Smooth muscle cell (in vitro differentiated cells): ENCODE measurements at regions not wholly inside any gene's neighbourhood (a gene's known extent, or its start where the extent isn't known, plus 50 kb on each side); places are given as distances from the start of the nearest gene placed in this dataset.

Source experiments
- DNase-seq: peaks from one replicate; lab custom pipeline; 2025; ENCODE audit not compliant: unreplicated experiment; lab: John Stamatoyannopoulos, UW
- H2AFZ ChIP-seq: fragments of 200-600 bp; sonication (generic); 2 replicates; pipeline ENCODE4 v1.6.0; 2016; ENCODE audit warnings: antibody characterized with exemption, low read depth, mild to moderate bottlenecking
- H3F3A ChIP-seq: fragments of 200-600 bp; sonication (generic); 2 replicates; pipeline ENCODE4 v1.6.0; 2017; ENCODE audit warnings: antibody characterized with exemption, low read depth
- H3K27ac ChIP-seq: fragments of 200-600 bp; sonication (generic); 2 replicates; pipeline ENCODE4 v1.5.1; 2016; ENCODE audit warnings: low read depth, mild to moderate bottlenecking
- H3K27me3 ChIP-seq: fragments of 200-600 bp; sonication (generic); 2 replicates; pipeline ENCODE4 v1.6.1; 2016; ENCODE audit warnings: low read depth, mild to moderate bottlenecking
- H3K36me3 ChIP-seq: fragments of 200-600 bp; sonication (generic); 2 replicates; pipeline ENCODE4 v1.5.1; 2016; ENCODE audit warnings: low read depth
- H3K4me1 ChIP-seq: fragments of 200-600 bp; sonication (generic); 2 replicates; pipeline ENCODE4 v1.5.1; 2016; ENCODE audit warnings: low read depth
- H3K4me2 ChIP-seq: fragments of 200-600 bp; sonication (generic); 2 replicates; pipeline ENCODE4 v1.6.0; 2016; ENCODE audit warnings: mild to moderate bottlenecking
- H3K4me3 ChIP-seq: fragments of 200-600 bp; sonication (generic); 2 replicates; pipeline ENCODE4 v1.5.1; 2016; ENCODE audit warnings: mild to moderate bottlenecking
- H3K79me2 ChIP-seq: fragments of 200-600 bp; sonication (generic); 2 replicates; pipeline ENCODE4 v1.6.0; 2016; ENCODE audit warnings: low read depth, mild to moderate bottlenecking
- H3K9ac ChIP-seq: fragments of 200-600 bp; sonication (generic); 2 replicates; pipeline ENCODE4 v1.6.0; 2016; ENCODE audit warnings: low read depth
- H3K9me3 ChIP-seq: fragments of 200-600 bp; sonication (generic); replicated peaks from 2 replicates; pipeline ENCODE4 v1.5.1; 2016; ENCODE audit warnings: low read depth
- H4K20me1 ChIP-seq: fragments of 200-600 bp; sonication (generic); 2 replicates; pipeline ENCODE4 v1.6.0; 2016; ENCODE audit warnings: low read depth
- CTCF ChIP-seq: fragments of 200-600 bp; sonication (generic); IDR thresholded peaks from 2 replicates; pipeline ENCODE4 v1.5.1; 2017; ENCODE audit warnings: borderline replicate concordance, mild to moderate bottlenecking, antibody characterized with exemption; ENCODE audit not compliant: insufficient read depth, poor library complexity, severe bottlenecking
- WGBS: methylation state at CpG from one replicate; pipeline ENCODE4 v1.1.7; 2016; ENCODE audit warnings: low lambda C conversion rate; 5-methylcytosine and 5-hydroxymethylcytosine counted together

- no peak overlapping the region for H3K4me3 ChIP-seq
- H3K27ac ChIP-seq = no peak overlapping the region
- no peaks in the 10 kb centered on the region for H3K36me3 ChIP-seq
- no peak for DNase-seq
- no peak for TF ChIP-seq CTCF
- H3K79me2 ChIP-seq = no peaks in the 10 kb centered on the region
- no peak overlapping the region for H2AFZ ChIP-seq
- no peaks in the 10 kb centered on the region for H3K9me3 ChIP-seq
- H3F3A ChIP-seq = no peaks in the 10 kb centered on the region
- 77% methylated on average over 6 of the region's 6 CpGs for WGBS
- no peaks in the 10 kb centered on the region for H3K27me3 ChIP-seq
- H3K4me1 ChIP-seq = no peaks in the 10 kb centered on the region
- H4K20me1 ChIP-seq = no peaks in the 10 kb centered on the region
- H3K4me2 ChIP-seq = no peak overlapping the region
- no peak overlapping the region for H3K9ac ChIP-seq
These were observed 356.3 kb upstream of the CAMK1G start for GRCh38 chr1:209227171-209227570.

DNA sequence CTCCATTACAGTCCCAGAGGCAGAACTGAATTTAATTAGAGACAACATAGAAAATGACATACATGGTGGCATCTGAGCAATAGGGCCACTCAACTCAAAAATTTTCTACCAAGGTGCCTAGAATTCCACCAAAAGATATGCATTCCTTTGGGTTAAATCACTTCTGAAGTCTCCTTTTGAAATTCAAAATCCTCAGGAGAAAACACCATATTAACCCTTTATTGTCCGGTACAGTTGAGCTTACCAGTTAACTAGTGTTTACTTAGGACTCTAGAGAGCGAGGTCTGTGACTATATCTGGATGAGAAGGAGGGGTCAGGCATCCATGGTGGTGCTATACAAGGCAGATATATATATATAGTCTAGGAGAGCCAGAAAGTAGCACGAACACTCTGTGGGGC, 355.6 kb upstream of the CAMK1G start:
- no peak overlapping the region for H3K27ac ChIP-seq
- H3K4me2 ChIP-seq = no peak overlapping the region
- no peaks in the 10 kb centered on the region for H3K27me3 ChIP-seq
- H3F3A ChIP-seq = no peaks in the 10 kb centered on the region
- 78% methylated on average over 3 of the region's 3 CpGs for WGBS
- no peaks in the 10 kb centered on the region for H3K4me1 ChIP-seq
- H4K20me1 ChIP-seq = no peaks in the 10 kb centered on the region
- TF ChIP-seq CTCF = no peak
- H3K36me3 ChIP-seq = no peaks in the 10 kb centered on the region
- H3K79me2 ChIP-seq = no peaks in the 10 kb centered on the region
- H3K4me3 ChIP-seq = no peak overlapping the region
- no peaks in the 10 kb centered on the region for H3K9me3 ChIP-seq
- H3K9ac ChIP-seq = no peak overlapping the region
- no peak for DNase-seq
- H2AFZ ChIP-seq = no peak overlapping the region

DNA sequence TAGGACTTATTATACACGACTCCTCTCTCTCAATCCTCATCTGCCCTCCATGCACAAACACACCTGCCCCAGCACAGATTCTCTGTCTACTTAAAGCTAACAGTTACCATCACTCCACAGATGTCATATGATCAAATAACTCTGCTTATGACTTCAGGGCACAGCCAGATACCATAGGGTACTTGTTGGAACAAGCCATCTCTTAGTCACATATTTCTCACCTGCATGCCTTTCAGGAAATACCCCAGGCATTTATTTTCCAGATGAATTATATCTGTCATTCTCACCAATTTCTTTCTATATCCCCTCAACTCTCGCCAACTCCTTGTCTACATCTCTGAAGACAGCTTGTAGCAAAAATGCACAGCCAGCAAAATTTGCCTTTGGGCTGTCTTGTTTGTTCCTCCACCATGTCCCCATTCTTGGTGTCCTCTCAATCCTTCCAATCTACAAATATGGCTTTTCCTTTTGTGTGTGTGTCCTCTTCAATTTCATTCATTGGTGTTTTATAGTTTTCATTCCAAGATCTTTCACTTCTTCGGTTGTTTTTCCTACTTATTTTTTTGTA, 353.9 kb upstream of the CAMK1G start:
- TF ChIP-seq CTCF = no peak
- Histone ChIP-seq H2AFZ (no peak overlapping the region), H3K27ac (no peak overlapping the region), H4K20me1 (no peaks in the 10 kb centered on the region), H3K36me3 (no peaks in the 10 kb centered on the region), H3K9me3 (no peaks in the 10 kb centered on the region), H3K79me2 (no peaks in the 10 kb centered on the region), H3K27me3 (no peaks in the 10 kb centered on the region), H3K9ac (no peak overlapping the region), H3K4me2 (no peak overlapping the region), H3F3A (no peaks in the 10 kb centered on the region), H3K4me3 (no peak overlapping the region), H3K4me1 (no peaks in the 10 kb centered on the region)
- WGBS = 84% methylated on average over 3 of the region's 3 CpGs
- no peak for DNase-seq

DNA sequence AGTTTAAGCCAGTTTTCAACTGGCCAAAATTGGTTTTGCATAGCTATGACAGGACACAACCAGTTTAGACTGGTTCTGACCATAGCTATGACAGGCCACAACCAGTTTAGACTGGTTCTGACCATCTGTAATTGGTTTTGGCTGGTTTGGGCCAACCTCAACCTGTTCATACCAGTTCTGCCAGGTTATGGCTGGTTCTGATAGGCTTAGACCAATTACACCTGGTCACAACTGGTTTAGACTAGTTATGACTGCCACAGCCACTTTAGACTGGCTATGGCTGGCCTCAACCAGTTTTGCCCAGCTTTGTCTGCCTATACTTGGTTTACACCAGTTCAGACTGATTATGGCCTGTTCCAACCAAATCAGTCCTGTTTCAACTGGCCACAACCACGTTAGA, 353.2 kb upstream of the CAMK1G start:
- 77% methylated on average over 1 of the region's 1 CpG for WGBS
- H3K27me3 ChIP-seq = no peaks in the 10 kb centered on the region
- no peak for DNase-seq

More for the DNA sequence above, 353.2 kb upstream of the CAMK1G start:
- no peak for TF ChIP-seq CTCF
- H3K36me3 ChIP-seq = no peaks in the 10 kb centered on the region
- H3K4me2 ChIP-seq = no peak overlapping the region
- H4K20me1 ChIP-seq = no peaks in the 10 kb centered on the region
- H3K9me3 ChIP-seq = no peaks in the 10 kb centered on the region
- H3K27ac ChIP-seq = no peak overlapping the region
- no peak overlapping the region for H3K9ac ChIP-seq
- H3K4me1 ChIP-seq = no peaks in the 10 kb centered on the region
- no peak overlapping the region for H2AFZ ChIP-seq
- no peak overlapping the region for H3K4me3 ChIP-seq
- H3K79me2 ChIP-seq = no peaks in the 10 kb centered on the region
- no peaks in the 10 kb centered on the region for H3F3A ChIP-seq
